IMR-90 (cell line): ENCODE measurements at regions not wholly inside any gene's neighbourhood (a gene's known extent, or its start where the extent isn't known, plus 50 kb on each side); places are given as distances from the start of the nearest gene placed in this dataset.

Source experiments
- ATAC-seq: fragments of 200-7000 bp; cut with Tn5 transposase; 2 replicates; pipeline ENCODE4 v1.9.1; 2020; ENCODE audit warnings: low read depth, mild to moderate bottlenecking, moderate library complexity
- BruUV-seq: library from RNA; stranded (reverse); fragments of 400-500 nt; replicated peaks from 2 replicates; lab custom pipeline; 2021; lab: Mats Ljungman, UMichigan
- CTCF ChIA-PET: fragments of 300-600 bp; formaldehyde crosslinking; extraction: SDS; loops from one replicate; lab custom pipeline; 2021; ENCODE audit warnings: antibody characterized with exemption; lab: Yijun Ruan, JAX
- POLR2A ChIA-PET: fragments of 300-600 bp; sonication (Branson Sonifier 250); formaldehyde crosslinking; loops from one replicate; lab custom pipeline; 2022; ENCODE audit warnings: antibody characterized with exemption; ENCODE audit not compliant: unreplicated experiment; lab: Charles Lee
- DNase-seq: peaks from one replicate; pipeline ENCODE4 v3.0.0; 2013
- H2AFZ ChIP-seq: replicated peaks from 2 replicates; pipeline ENCODE3; 2013; ENCODE audit warnings: low read length, mild to moderate bottlenecking; ENCODE audit not compliant: poor library complexity
- H2AK5ac ChIP-seq: 2 replicates; pipeline ENCODE4 v1.6.1; 2013; ENCODE audit warnings: low read depth, low read length, inconsistent platforms
- H2AK9ac ChIP-seq: replicated peaks from 2 replicates; pipeline ENCODE3; 2013; ENCODE audit warnings: mild to moderate bottlenecking, low read depth, low read length, moderate library complexity; ENCODE audit not compliant: poor library complexity
- H2BK120ac ChIP-seq: 2 replicates; pipeline ENCODE4 v1.6.1; 2013; ENCODE audit warnings: low read depth, low read length, inconsistent platforms
- H2BK15ac ChIP-seq: 3 replicates; pipeline ENCODE4 v1.6.1; 2013; ENCODE audit warnings: low read depth, low read length, inconsistent platforms
- H2BK20ac ChIP-seq: 2 replicates; pipeline ENCODE4 v1.6.1; 2013; ENCODE audit warnings: low read depth, mild to moderate bottlenecking, inconsistent platforms, low read length, moderate library complexity
- H2BK5ac ChIP-seq: 2 replicates; pipeline ENCODE4 v1.6.1; 2013; ENCODE audit warnings: mild to moderate bottlenecking, low read depth, low read length, inconsistent platforms; ENCODE audit not compliant: poor library complexity, severe bottlenecking
- H3K14ac ChIP-seq: replicated peaks from 2 replicates; pipeline ENCODE4 v1.6.1; 2013; ENCODE audit warnings: low read depth, low read length, inconsistent platforms
- H3K18ac ChIP-seq: 2 replicates; pipeline ENCODE4 v1.6.1; 2013; ENCODE audit warnings: low read depth, low read length, control low read depth
- H3K23ac ChIP-seq: 2 replicates; pipeline ENCODE4 v1.6.1; 2013; ENCODE audit warnings: low read depth, low read length, inconsistent platforms
- H3K27ac ChIP-seq: 2 replicates; pipeline ENCODE4 v1.5.1; 2013; ENCODE audit warnings: mild to moderate bottlenecking, control low read depth, low read length; ENCODE audit not compliant: insufficient read depth
- H3K27me3 ChIP-seq: 2 replicates; pipeline ENCODE4 v1.6.1; 2013; ENCODE audit warnings: low read length; ENCODE audit not compliant: control insufficient read depth, insufficient read depth
- H3K36me3 ChIP-seq: 2 replicates; pipeline ENCODE4 v1.6.1; 2013; ENCODE audit warnings: low read length, mixed read lengths; ENCODE audit not compliant: control insufficient read depth, insufficient read depth
- H3K4ac ChIP-seq: 2 replicates; pipeline ENCODE4 v1.6.1; 2013; ENCODE audit warnings: low read depth, low read length, inconsistent platforms
- H3K4me1 ChIP-seq: 2 replicates; pipeline ENCODE4 v1.6.1; 2013; ENCODE audit warnings: low read length, mixed read lengths; ENCODE audit not compliant: control insufficient read depth, insufficient read depth
- H3K4me2 ChIP-seq: 2 replicates; pipeline ENCODE4 v1.6.1; 2013; ENCODE audit warnings: low read depth, mild to moderate bottlenecking, control low read depth, low read length, moderate library complexity
- H3K4me3 ChIP-seq: 2 replicates; pipeline ENCODE4 v1.5.1; 2013; ENCODE audit warnings: low read depth, mild to moderate bottlenecking, control low read depth, low read length, moderate library complexity; ENCODE audit not compliant: insufficient read depth
- H3K56ac ChIP-seq: 2 replicates; pipeline ENCODE4 v1.6.1; 2013; ENCODE audit warnings: low read length, inconsistent platforms; ENCODE audit not compliant: insufficient read depth; ENCODE audit errors: extremely low read depth
- H3K79me1 ChIP-seq, 2 experiments: 2 replicates each; pipeline ENCODE4 v1.6.1; 2013; ENCODE audit warnings: low read length in 2 of 2, inconsistent platforms in 1 of 2, low read depth in 1 of 2
- H3K9ac ChIP-seq: 2 replicates; pipeline ENCODE4 v1.6.1; 2013; ENCODE audit warnings: low read depth, low read length, control low read depth
- H3K9me1 ChIP-seq: 2 replicates; pipeline ENCODE4 v1.6.1; 2013; ENCODE audit warnings: low read length, inconsistent platforms; ENCODE audit not compliant: insufficient read depth
- H3K9me3 ChIP-seq: 2 replicates; pipeline ENCODE4 v1.6.1; 2013; ENCODE audit warnings: low read length; ENCODE audit not compliant: control insufficient read depth, insufficient read depth
- H4K20me1 ChIP-seq: 2 replicates; pipeline ENCODE4 v1.6.1; 2013; ENCODE audit warnings: low read length, inconsistent platforms; ENCODE audit not compliant: insufficient read depth
- H4K5ac ChIP-seq: 2 replicates; pipeline ENCODE4 v1.6.1; 2013; ENCODE audit warnings: mild to moderate bottlenecking, low read depth, low read length, control low read depth
- H4K8ac ChIP-seq, 2 experiments: 2 replicates each; pipeline ENCODE4 v1.6.1; 2013; ENCODE audit warnings: low read depth in 2 of 2, low read length in 2 of 2, control low read depth in 1 of 2, inconsistent platforms in 1 of 2
- H4K91ac ChIP-seq: 2 replicates; pipeline ENCODE4 v1.6.1; 2013; ENCODE audit warnings: low read depth, low read length, inconsistent platforms; ENCODE audit not compliant: insufficient read depth
- CHD1 ChIP-seq: IDR thresholded peaks from 2 replicates; pipeline ENCODE4 v1.6.1; 2012; ENCODE audit warnings: low read depth, low read length, improper control_type of control experiment
- MAFK ChIP-seq: IDR thresholded peaks from 2 replicates; pipeline ENCODE4 v1.6.1; 2012; ENCODE audit warnings: low read depth, low read length, improper control_type of control experiment
- MAZ ChIP-seq: IDR thresholded peaks from 2 replicates; pipeline ENCODE4 v1.6.1; 2012; ENCODE audit warnings: low read depth, mild to moderate bottlenecking, low read length, improper control_type of control experiment, moderate library complexity, borderline replicate concordance
- MXI1 ChIP-seq: IDR thresholded peaks from 2 replicates; pipeline ENCODE4 v1.6.1; 2012; ENCODE audit warnings: low read depth, mild to moderate bottlenecking, low read length, moderate library complexity, borderline replicate concordance
- NFE2L2 ChIP-seq: fragments of 150-350 bp; IDR thresholded peaks from 2 replicates; pipeline ENCODE4 v1.6.1; 2016; ENCODE audit warnings: low read depth, mild to moderate bottlenecking, low read length
- RAD21 ChIP-seq: IDR thresholded peaks from 2 replicates; pipeline ENCODE4 v1.6.1; 2012; ENCODE audit warnings: low read length, improper control_type of control experiment
- RCOR1 ChIP-seq: IDR thresholded peaks from 2 replicates; pipeline ENCODE4 v1.6.1; 2012; ENCODE audit warnings: mild to moderate bottlenecking, low read length, improper control_type of control experiment; ENCODE audit not compliant: insufficient replicate concordance
- SMC3 ChIP-seq: fragments of 150-350 bp; IDR thresholded peaks from 2 replicates; pipeline ENCODE4 v1.6.1; 2016; ENCODE audit warnings: low read depth, mild to moderate bottlenecking, antibody characterized with exemption, low read length, moderate library complexity
- WGBS, 2 experiments: methylation state at CpG; one replicate each; pipeline versions ENCODE4 v1.1.5 to v1.1.7; 2013; ENCODE audit warnings: missing lambda C conversion rate in 2 of 2; ENCODE audit not compliant: insufficient read length in 1 of 2; ENCODE audit errors: extremely low coverage in 2 of 2; 5-methylcytosine and 5-hydroxymethylcytosine counted together
- dilution Hi-C: fragments of 300-500 bp; cut with HindIII; formaldehyde crosslinking; loops from one replicate; pipeline ENCODE4 v1.14.3; 2018; ENCODE audit warnings: low sequenced_read_pairs; ENCODE audit not compliant: unreplicated experiment
- in situ Hi-C: fragments of 300-500 bp; cut with MboI; formaldehyde crosslinking; loops from 3 replicates; pipeline ENCODE4 v1.14.3; 2019; ENCODE audit warnings: low sequenced_read_pairs, inconsistent platforms, mixed read lengths
- intact Hi-C: fragments of 100-400 bp; cut with micrococcal nuclease; formaldehyde crosslinking; loops from 2 replicates; pipeline ENCODE4 v1.10.0; 2022
- TF ChIP-seq, protein P1 (sequence below): conservative IDR thresholded peaks from 2 replicates; pipeline ENCODE4 v1.5.1; 2012; ENCODE audit warnings: mild to moderate bottlenecking, low read depth, low read length, improper control_type of control experiment

DNA sequence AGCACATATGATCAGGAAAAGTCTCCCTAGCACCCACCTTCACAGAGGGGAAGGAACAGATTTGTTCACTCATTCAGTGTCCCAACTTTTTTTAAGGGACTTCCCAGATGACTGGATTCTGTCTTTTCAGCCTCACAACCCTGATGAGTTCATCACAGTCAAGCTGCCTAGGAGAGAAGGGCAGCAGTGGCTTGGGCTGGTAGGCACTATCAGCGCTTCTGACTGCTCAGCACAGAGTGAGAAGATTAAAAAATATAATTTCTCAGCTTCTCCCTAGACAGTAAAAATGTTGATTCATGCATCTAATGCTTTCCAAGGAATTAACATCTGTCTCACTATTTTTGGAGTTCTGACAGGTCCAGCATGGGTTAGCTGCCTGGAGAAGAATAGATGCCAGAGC, 328.2 kb downstream of the DTHD1 start:
- H4K8ac ChIP-seq = no peak overlapping the region
- H2BK20ac ChIP-seq = no peak overlapping the region
- in situ Hi-C loops = no loop called here
- no peak overlapping the region for H3K56ac ChIP-seq
- dilution Hi-C loops = no loop called here
- no peaks in the 10 kb centered on the region for H3K4me1 ChIP-seq
- H3K14ac ChIP-seq = no peak overlapping the region
- no TSS peak for BruUV-seq
- H3K79me1 ChIP-seq = no peaks in the 10 kb centered on the region
- no peaks in the 10 kb centered on the region for H3K36me3 ChIP-seq
- H3K27me3 ChIP-seq = no peaks in the 10 kb centered on the region
- ATAC-seq (no peak), DNase-seq (no peak)
- WGBS, 2 experiments = no CpG with 5 or more reads among the region's 1 CpG
- H3K9ac ChIP-seq = no peak overlapping the region
- H2AFZ ChIP-seq = no peak overlapping the region
- no peak overlapping the region for H3K27ac ChIP-seq
- H2BK5ac ChIP-seq = no peak overlapping the region
- intact Hi-C loops = loop anchor here (5.0 kb wide), 1 partner anchor 53 kb away; no protein-coding TSS in a partner anchor
- no peaks in the 10 kb centered on the region for H3K9me3 ChIP-seq
- H2AK9ac ChIP-seq = no peak overlapping the region
- no peak overlapping the region for H3K4ac ChIP-seq
- no peak overlapping the region for H4K5ac ChIP-seq
- no peak overlapping the region for H3K4me3 ChIP-seq
- H4K20me1 ChIP-seq = no peaks in the 10 kb centered on the region
- no peak overlapping the region for H3K23ac ChIP-seq
- no peaks in the 10 kb centered on the region for H3K9me1 ChIP-seq
- H2AK5ac ChIP-seq = no peak overlapping the region
- no peak overlapping the region for H3K18ac ChIP-seq
- no peak overlapping the region for H2BK120ac ChIP-seq
- H2BK15ac ChIP-seq = no peak overlapping the region
- TF ChIP-seq NFE2L2 (no peak), CHD1 (no peak), RCOR1 (no peak), MAZ (no peak), MAFK (no peak), SMC3 (no peak), MXI1 (no peak), RAD21 (no peak)
- TF ChIP-seq, protein P1, sequence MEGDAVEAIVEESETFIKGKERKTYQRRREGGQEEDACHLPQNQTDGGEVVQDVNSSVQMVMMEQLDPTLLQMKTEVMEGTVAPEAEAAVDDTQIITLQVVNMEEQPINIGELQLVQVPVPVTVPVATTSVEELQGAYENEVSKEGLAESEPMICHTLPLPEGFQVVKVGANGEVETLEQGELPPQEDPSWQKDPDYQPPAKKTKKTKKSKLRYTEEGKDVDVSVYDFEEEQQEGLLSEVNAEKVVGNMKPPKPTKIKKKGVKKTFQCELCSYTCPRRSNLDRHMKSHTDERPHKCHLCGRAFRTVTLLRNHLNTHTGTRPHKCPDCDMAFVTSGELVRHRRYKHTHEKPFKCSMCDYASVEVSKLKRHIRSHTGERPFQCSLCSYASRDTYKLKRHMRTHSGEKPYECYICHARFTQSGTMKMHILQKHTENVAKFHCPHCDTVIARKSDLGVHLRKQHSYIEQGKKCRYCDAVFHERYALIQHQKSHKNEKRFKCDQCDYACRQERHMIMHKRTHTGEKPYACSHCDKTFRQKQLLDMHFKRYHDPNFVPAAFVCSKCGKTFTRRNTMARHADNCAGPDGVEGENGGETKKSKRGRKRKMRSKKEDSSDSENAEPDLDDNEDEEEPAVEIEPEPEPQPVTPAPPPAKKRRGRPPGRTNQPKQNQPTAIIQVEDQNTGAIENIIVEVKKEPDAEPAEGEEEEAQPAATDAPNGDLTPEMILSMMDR = no peak
- no peak overlapping the region for H4K91ac ChIP-seq
- H3K4me2 ChIP-seq = no peak overlapping the region
- POLR2A ChIA-PET = no interaction called here
- CTCF ChIA-PET = no interaction called here
